Calu3 (cell line): ENCODE measurements at regions not wholly inside any gene's neighbourhood (a gene's known extent, or its start where the extent isn't known, plus 50 kb on each side); places are given as distances from the start of the nearest gene placed in this dataset.

Experiments
- BruUV-seq: library from RNA; stranded (reverse); fragments of 400-500 nt; replicated peaks from 2 replicates; lab custom pipeline; 2021; lab: Mats Ljungman, UMichigan
- CTCF ChIA-PET: fragments of 300-600 bp; sonication (Branson Sonifier 250); formaldehyde crosslinking; loops from one replicate; lab custom pipeline; 2022; ENCODE audit warnings: antibody characterized with exemption; lab: Charles Lee
- DNase-seq: peaks from one replicate; pipeline ENCODE4 v3.0.0; 2022
- H3K27ac Mint-ChIP-seq: one replicate; pipeline ENCODE4 v1.8.0; 2022; ENCODE audit warnings: mixed read lengths; ENCODE audit not compliant: unreplicated experiment
- H3K27me3 Mint-ChIP-seq: one replicate; pipeline ENCODE4 v1.8.0; 2022; ENCODE audit warnings: mixed read lengths; ENCODE audit not compliant: unreplicated experiment
- H3K36me3 Mint-ChIP-seq: one replicate; pipeline ENCODE4 v1.8.0; 2022; ENCODE audit warnings: mild to moderate bottlenecking, moderate library complexity, mixed read lengths; ENCODE audit not compliant: insufficient read depth, unreplicated experiment
- H3K4me1 Mint-ChIP-seq: one replicate; pipeline ENCODE4 v1.8.0; 2022; ENCODE audit warnings: mild to moderate bottlenecking, low read depth, mixed read lengths; ENCODE audit not compliant: unreplicated experiment
- H3K4me3 Mint-ChIP-seq: one replicate; pipeline ENCODE4 v1.8.0; 2022; ENCODE audit warnings: mild to moderate bottlenecking, low read depth, moderate library complexity, mixed read lengths; ENCODE audit not compliant: unreplicated experiment
- H3K9me3 Mint-ChIP-seq: one replicate; pipeline ENCODE4 v1.8.0; 2022; ENCODE audit warnings: low read depth, mixed read lengths; ENCODE audit not compliant: unreplicated experiment
- intact Hi-C: fragments of 100-400 bp; cut with micrococcal nuclease; formaldehyde crosslinking; loops from one replicate; pipeline ENCODE4 v1.10.0; 2022; ENCODE audit not compliant: unreplicated experiment
- TF ChIP-seq, protein P1 (sequence below): fragments of 200-600 bp; IDR thresholded peaks from one replicate; pipeline ENCODE4 v1.8.0; 2022; ENCODE audit warnings: antibody characterized with exemption; ENCODE audit not compliant: unreplicated experiment

DNA sequence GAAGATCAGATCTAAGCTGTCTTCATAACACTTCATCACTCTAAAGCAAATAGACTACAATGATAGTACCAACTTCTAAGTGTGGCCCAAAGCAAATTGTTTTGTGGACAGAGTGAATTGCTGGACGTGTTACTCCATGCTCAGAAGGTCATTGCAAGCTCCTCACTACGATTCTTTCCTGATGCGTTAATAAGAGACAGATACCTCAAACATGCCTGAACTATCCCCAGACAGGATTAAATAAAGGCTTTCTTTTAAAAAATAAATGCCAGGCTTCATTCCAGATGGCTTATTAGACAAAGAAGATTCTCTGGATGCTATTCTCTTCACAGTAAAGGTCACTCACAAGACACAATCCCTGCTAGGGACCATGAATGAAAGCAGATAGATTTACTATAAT, 621.2 kb downstream of the DCDC2C start:
- no peak for DNase-seq

DNA sequence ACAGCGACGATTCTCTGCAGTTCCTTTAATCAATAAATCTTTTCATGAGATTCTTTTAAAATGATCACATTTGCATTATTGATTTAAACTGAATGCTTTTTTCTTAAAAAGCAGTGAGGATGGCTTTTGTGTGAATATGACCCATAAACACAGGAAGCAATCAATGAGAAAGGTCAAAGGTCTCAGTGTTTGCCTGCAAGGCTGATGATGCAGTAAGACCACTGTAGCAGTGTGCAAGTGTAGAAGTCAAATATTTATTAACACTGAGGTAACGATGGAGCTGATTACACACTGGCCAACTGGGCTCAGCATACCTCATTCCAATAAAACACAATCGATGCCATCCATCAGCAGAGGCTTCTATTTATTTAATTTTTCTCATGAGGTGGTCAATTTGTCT, 633.5 kb downstream of the DCDC2C start:
- Mint-ChIP-seq H3K9me3 (peaks cover 16% of the 10 kb centered on the region), H3K4me1 (no peaks in the 10 kb centered on the region), H3K27me3 (no peaks in the 10 kb centered on the region), H3K4me3 (no peak overlapping the region), H3K36me3 (no peaks in the 10 kb centered on the region), H3K27ac (no peak overlapping the region)
- intact Hi-C loops: no loop called here
- TF ChIP-seq, protein P1, sequence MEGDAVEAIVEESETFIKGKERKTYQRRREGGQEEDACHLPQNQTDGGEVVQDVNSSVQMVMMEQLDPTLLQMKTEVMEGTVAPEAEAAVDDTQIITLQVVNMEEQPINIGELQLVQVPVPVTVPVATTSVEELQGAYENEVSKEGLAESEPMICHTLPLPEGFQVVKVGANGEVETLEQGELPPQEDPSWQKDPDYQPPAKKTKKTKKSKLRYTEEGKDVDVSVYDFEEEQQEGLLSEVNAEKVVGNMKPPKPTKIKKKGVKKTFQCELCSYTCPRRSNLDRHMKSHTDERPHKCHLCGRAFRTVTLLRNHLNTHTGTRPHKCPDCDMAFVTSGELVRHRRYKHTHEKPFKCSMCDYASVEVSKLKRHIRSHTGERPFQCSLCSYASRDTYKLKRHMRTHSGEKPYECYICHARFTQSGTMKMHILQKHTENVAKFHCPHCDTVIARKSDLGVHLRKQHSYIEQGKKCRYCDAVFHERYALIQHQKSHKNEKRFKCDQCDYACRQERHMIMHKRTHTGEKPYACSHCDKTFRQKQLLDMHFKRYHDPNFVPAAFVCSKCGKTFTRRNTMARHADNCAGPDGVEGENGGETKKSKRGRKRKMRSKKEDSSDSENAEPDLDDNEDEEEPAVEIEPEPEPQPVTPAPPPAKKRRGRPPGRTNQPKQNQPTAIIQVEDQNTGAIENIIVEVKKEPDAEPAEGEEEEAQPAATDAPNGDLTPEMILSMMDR: no peak
- CTCF ChIA-PET: no interaction called here
- no TSS peak for BruUV-seq
- DNase-seq: no peak

More for the DNA sequence above, 621.2 kb downstream of the DCDC2C start:
- TF ChIP-seq, protein P1: no peak
- Mint-ChIP-seq H3K4me1 (no peaks in the 10 kb centered on the region), H3K27me3 (no peaks in the 10 kb centered on the region), H3K36me3 (no peaks in the 10 kb centered on the region), H3K27ac (no peak overlapping the region), H3K4me3 (no peak overlapping the region), H3K9me3 (peaks cover 5% of the 10 kb centered on the region)
- intact Hi-C loops: no loop called here
- no TSS peak for BruUV-seq
- CTCF ChIA-PET: no interaction called here

DNA sequence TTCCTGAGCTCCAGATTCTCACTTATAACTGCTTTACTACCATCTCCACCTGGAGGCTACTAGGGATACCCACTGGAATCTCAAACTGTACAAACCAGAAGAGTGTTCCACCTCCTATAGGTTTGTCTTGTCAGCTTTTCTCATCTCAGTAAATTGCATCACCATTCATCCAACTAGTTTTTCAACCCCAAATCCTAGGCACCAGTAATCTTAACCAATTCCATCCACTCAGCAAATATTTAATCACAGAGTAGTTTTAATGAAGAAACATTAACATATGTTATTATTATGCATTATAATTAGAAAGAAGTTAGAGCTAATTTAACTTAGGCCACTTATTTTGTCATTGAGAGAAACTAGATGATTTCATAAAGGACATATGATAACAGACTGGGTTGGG, 635.0 kb downstream of the DCDC2C start:
- intact Hi-C loops: no loop called here
- Mint-ChIP-seq H3K4me1 (no peaks in the 10 kb centered on the region), H3K36me3 (no peaks in the 10 kb centered on the region), H3K27me3 (no peaks in the 10 kb centered on the region), H3K9me3 (peaks cover 19% of the 10 kb centered on the region), H3K4me3 (no peak overlapping the region), H3K27ac (no peak overlapping the region)
- DNase-seq: no peak
- CTCF ChIA-PET: no interaction called here
- TF ChIP-seq, protein P1: no peak
- no TSS peak for BruUV-seq

GRCh38 chr2:4340536-4340935, 637.2 kb downstream of the DCDC2C start:
- BruUV-seq: no TSS peak
- intact Hi-C loops: no loop called here
- H3K27ac Mint-ChIP-seq: no peak overlapping the region
- no peaks in the 10 kb centered on the region for H3K4me1 Mint-ChIP-seq
- CTCF ChIA-PET: no interaction called here
- H3K4me3 Mint-ChIP-seq: no peak overlapping the region
- TF ChIP-seq, protein P1: no peak
- no peaks in the 10 kb centered on the region for H3K27me3 Mint-ChIP-seq
- H3K9me3 Mint-ChIP-seq: peaks cover 18% of the 10 kb centered on the region
- no peak for DNase-seq
- H3K36me3 Mint-ChIP-seq: no peaks in the 10 kb centered on the region
